Activated naive CD8-positive, alpha-beta T cell (primary cell): ENCODE measurements at regions not wholly inside any gene's neighbourhood (a gene's known extent, or its start where the extent isn't known, plus 50 kb on each side); places are given as distances from the start of the nearest gene placed in this dataset.
A peak's percentile ranks its signal among the peaks of the same experiment; 100 is the strongest.
"Not testable (repeated sequence)": the region's sequence is repeated elsewhere in the genome, so short reads cannot be mapped to it uniquely, and the experiment has no call there.

ENCODE experiments used
- H3K27ac Mint-ChIP-seq: one replicate; pipeline ENCODE4 v1.8.0; 2021; ENCODE audit warnings: mixed read lengths
- H3K27me3 Mint-ChIP-seq: one replicate; pipeline ENCODE4 v1.8.0; 2021; ENCODE audit warnings: mixed read lengths
- H3K36me3 Mint-ChIP-seq: one replicate; pipeline ENCODE4 v1.8.0; 2021; ENCODE audit warnings: mixed read lengths
- H3K4me1 Mint-ChIP-seq: one replicate; pipeline ENCODE4 v1.8.0; 2021; ENCODE audit warnings: low read depth, mixed read lengths
- H3K4me3 Mint-ChIP-seq: one replicate; pipeline ENCODE4 v1.8.0; 2021; ENCODE audit warnings: mild to moderate bottlenecking, mixed read lengths
- H3K9me3 Mint-ChIP-seq: one replicate; pipeline ENCODE4 v1.8.0; 2021; ENCODE audit warnings: low read depth, mixed read lengths

GRCh38 chr20:1742049-1742434 lies 84.5 kb upstream of the SIRPG start:
- H3K27ac Mint-ChIP-seq, H3K9me3 Mint-ChIP-seq, H3K4me3 Mint-ChIP-seq, H3K36me3 Mint-ChIP-seq, H3K27me3 Mint-ChIP-seq: not testable (repeated sequence)
- peaks cover 12% of the 10 kb centered on the region for H3K4me1 Mint-ChIP-seq

- no peak overlapping the region for H3K27ac Mint-ChIP-seq
Measured at GRCh38 chr20:1741309-1742048, 83.9 kb upstream of the SIRPG start.

GRCh38 chr20:1737134-1737533 lies 79.6 kb upstream of the SIRPG start:
- Mint-ChIP-seq H3K9me3 (no peaks in the 10 kb centered on the region), H3K27ac (no peak overlapping the region), H3K27me3 (peaks cover 1% of the 10 kb centered on the region), H3K4me3 (no peak overlapping the region), H3K36me3 (peaks cover 2% of the 10 kb centered on the region), H3K4me1 (peaks cover 12% of the 10 kb centered on the region)

More at GRCh38 chr20:1741309-1742048, 83.9 kb upstream of the SIRPG start:
- H3K27me3 Mint-ChIP-seq, result peaks cover 1% of the 10 kb centered on the region
- H3K4me1 Mint-ChIP-seq, result peaks cover 12% of the 10 kb centered on the region
- H3K36me3 Mint-ChIP-seq, result peaks cover 2% of the 10 kb centered on the region
- no peaks in the 10 kb centered on the region for H3K9me3 Mint-ChIP-seq
- H3K4me3 Mint-ChIP-seq, result no peak overlapping the region

- Mint-ChIP-seq H3K4me1 (peaks cover 6% of the 10 kb centered on the region), H3K27ac (no peak overlapping the region), H3K9me3 (no peaks in the 10 kb centered on the region), H3K27me3 (no peaks in the 10 kb centered on the region), H3K36me3 (peaks cover 2% of the 10 kb centered on the region), H3K4me3 (no peak overlapping the region)
Measured at GRCh38 chr20:1735417-1736089, 78.0 kb upstream of the SIRPG start.

GRCh38 chr20:1734269-1734858 lies 76.8 kb upstream of the SIRPG start:
- Mint-ChIP-seq H3K36me3 (peaks cover 2% of the 10 kb centered on the region), H3K9me3 (no peaks in the 10 kb centered on the region), H3K27ac (peak overlapping the region; percentile 96), H3K4me1 (peaks cover 3% of the 10 kb centered on the region), H3K4me3 (peak overlapping the region; percentile 58), H3K27me3 (no peaks in the 10 kb centered on the region)

GRCh38 chr20:1731828-1732375 lies 74.3 kb upstream of the SIRPG start:
- H3K4me1 Mint-ChIP-seq, H3K36me3 Mint-ChIP-seq, H3K4me3 Mint-ChIP-seq, H3K9me3 Mint-ChIP-seq, H3K27me3 Mint-ChIP-seq: not testable (repeated sequence)
- H3K27ac Mint-ChIP-seq, result peak overlapping the region; percentile 96

GRCh38 chr20:1730981-1731711 lies 73.6 kb upstream of the SIRPG start:
- H3K4me3 Mint-ChIP-seq, H3K9me3 Mint-ChIP-seq, H3K36me3 Mint-ChIP-seq, H3K27me3 Mint-ChIP-seq, H3K4me1 Mint-ChIP-seq: not testable (repeated sequence)
- H3K27ac Mint-ChIP-seq, result peak overlapping the region; percentile 96

GRCh38 chr20:1727303-1727702 lies 69.7 kb upstream of the SIRPG start:
- H3K4me3 Mint-ChIP-seq, H3K27ac Mint-ChIP-seq, H3K4me1 Mint-ChIP-seq, H3K9me3 Mint-ChIP-seq, H3K27me3 Mint-ChIP-seq: not testable (repeated sequence)
- peaks cover 15% of the 10 kb centered on the region for H3K36me3 Mint-ChIP-seq

- H3K36me3 Mint-ChIP-seq, result peaks cover 16% of the 10 kb centered on the region
- no peak overlapping the region for H3K27ac Mint-ChIP-seq
- H3K27me3 Mint-ChIP-seq, result no peaks in the 10 kb centered on the region
- peaks cover 9% of the 10 kb centered on the region for H3K4me1 Mint-ChIP-seq
- H3K9me3 Mint-ChIP-seq, result peaks cover 6% of the 10 kb centered on the region
- no peak overlapping the region for H3K4me3 Mint-ChIP-seq
Measured at GRCh38 chr20:1724901-1725300, 67.3 kb upstream of the SIRPG start.

GRCh38 chr20:1722513-1723050 lies 65.0 kb upstream of the SIRPG start:
- H3K27me3 Mint-ChIP-seq, result no peaks in the 10 kb centered on the region
- peaks cover 20% of the 10 kb centered on the region for H3K4me1 Mint-ChIP-seq
- peaks cover 19% of the 10 kb centered on the region for H3K36me3 Mint-ChIP-seq
- H3K4me3 Mint-ChIP-seq, result no peak overlapping the region
- H3K9me3 Mint-ChIP-seq, result peaks cover 6% of the 10 kb centered on the region
- H3K27ac Mint-ChIP-seq, result no peak overlapping the region

GRCh38 chr20:1721687-1722512 lies 64.3 kb upstream of the SIRPG start:
- Mint-ChIP-seq H3K27ac (no peak overlapping the region), H3K9me3 (peaks cover 6% of the 10 kb centered on the region), H3K4me1 (peaks cover 22% of the 10 kb centered on the region), H3K27me3 (no peaks in the 10 kb centered on the region), H3K4me3 (no peak overlapping the region), H3K36me3 (peaks cover 19% of the 10 kb centered on the region)

- H3K27me3 Mint-ChIP-seq, result no peaks in the 10 kb centered on the region
- H3K36me3 Mint-ChIP-seq, result peaks cover 19% of the 10 kb centered on the region
- no peak overlapping the region for H3K27ac Mint-ChIP-seq
- no peak overlapping the region for H3K4me3 Mint-ChIP-seq
- H3K9me3 Mint-ChIP-seq, result peaks cover 6% of the 10 kb centered on the region
- H3K4me1 Mint-ChIP-seq, result peaks cover 22% of the 10 kb centered on the region
Measured at GRCh38 chr20:1720845-1721475, 63.4 kb upstream of the SIRPG start.

- H3K36me3 Mint-ChIP-seq, result peaks cover 15% of the 10 kb centered on the region
- H3K27me3 Mint-ChIP-seq, result no peaks in the 10 kb centered on the region
- H3K4me3 Mint-ChIP-seq, result no peak overlapping the region
- H3K4me1 Mint-ChIP-seq, result peaks cover 22% of the 10 kb centered on the region
- H3K9me3 Mint-ChIP-seq, result peaks cover 6% of the 10 kb centered on the region
- H3K27ac Mint-ChIP-seq, result no peak overlapping the region
Measured at GRCh38 chr20:1720226-1720625, 62.6 kb upstream of the SIRPG start.
